Mucosa of descending colon (tissue), 3 donors: ENCODE measurements at regions not wholly inside any gene's neighbourhood (a gene's known extent, or its start where the extent isn't known, plus 50 kb on each side); places are given as distances from the start of the nearest gene placed in this dataset.
"Not testable (repeated sequence)": the region's sequence is repeated elsewhere in the genome, so short reads cannot be mapped to it uniquely, and the experiment has no call there.

Experiments
- ATAC-seq: fragments of 200-7000 bp; cut with Tn5 transposase; one replicate; pipeline ENCODE4 v1.9.1; 2020; ENCODE audit warnings: mild to moderate bottlenecking, moderate library complexity
- DNase-seq, 3 donors: peaks; one replicate each; pipeline ENCODE4 v3.0.0-alpha.2; 2020
- H3K36me3 ChIP-seq: fragments of 200-600 bp; one replicate; pipeline ENCODE4 v1.8.0; 2021; ENCODE audit warnings: low read depth, mild to moderate bottlenecking
- H3K4me1 ChIP-seq: fragments of 200-600 bp; one replicate; pipeline ENCODE4 v1.8.0; 2021; ENCODE audit warnings: low read depth, mild to moderate bottlenecking
- H3K4me3 ChIP-seq: fragments of 200-600 bp; one replicate; pipeline ENCODE4 v1.8.0; 2021; ENCODE audit warnings: mild to moderate bottlenecking
- H3K9me3 ChIP-seq: fragments of 200-600 bp; one replicate; pipeline ENCODE4 v1.8.0; 2021; ENCODE audit warnings: mild to moderate bottlenecking
- intact Hi-C, 2 donors: fragments of 100-400 bp; cut with DNase I in 1 of 2; cut with micrococcal nuclease in 1 of 2; formaldehyde crosslinking; loops; one replicate each; pipeline versions ENCODE4 v1.11.0 to v1.11.1; 2022; cut with DNase I, micrococcal nuclease
- TF ChIP-seq, protein P1 (sequence below): fragments of 200-600 bp; IDR thresholded peaks from one replicate; pipeline ENCODE4 v1.8.0; 2022; ENCODE audit warnings: antibody characterized with exemption, mild to moderate bottlenecking
- donor health status: DM: no; HTN: no; CAD: no; lungs with moderate emphysema.
- donor health status: DM: no; HTN: no; CAD: no.
- donor health status: DM: no; HTN: yes; CAD: no.

DNA sequence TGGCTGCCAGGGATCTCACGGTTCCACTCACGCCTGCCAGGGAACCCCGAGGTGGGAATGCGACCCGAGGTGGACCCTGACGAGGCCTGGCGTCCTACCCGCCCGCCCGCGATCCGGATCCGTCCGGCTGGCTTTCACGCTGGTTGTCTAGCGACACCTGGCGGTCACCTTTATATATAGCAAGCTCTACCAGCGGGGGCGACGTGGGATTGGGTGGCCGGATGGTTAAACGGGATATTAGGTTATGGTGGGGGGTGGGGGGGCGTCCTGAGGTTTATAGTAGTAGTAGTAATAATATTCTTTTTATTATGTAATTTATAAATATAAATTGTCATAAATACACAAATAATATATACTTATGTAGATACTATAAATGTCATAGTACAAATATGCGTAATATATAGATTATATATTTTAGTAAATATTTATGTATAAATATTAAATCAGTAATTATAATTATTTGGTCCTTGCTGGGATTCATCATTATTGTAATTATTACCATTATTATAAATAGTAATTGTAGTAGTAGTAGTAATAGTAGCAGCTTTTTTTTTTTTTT lies 136.9 kb downstream of the KCNJ12 start:
- peak; percentile 78 for ATAC-seq
- TF ChIP-seq, protein P1, sequence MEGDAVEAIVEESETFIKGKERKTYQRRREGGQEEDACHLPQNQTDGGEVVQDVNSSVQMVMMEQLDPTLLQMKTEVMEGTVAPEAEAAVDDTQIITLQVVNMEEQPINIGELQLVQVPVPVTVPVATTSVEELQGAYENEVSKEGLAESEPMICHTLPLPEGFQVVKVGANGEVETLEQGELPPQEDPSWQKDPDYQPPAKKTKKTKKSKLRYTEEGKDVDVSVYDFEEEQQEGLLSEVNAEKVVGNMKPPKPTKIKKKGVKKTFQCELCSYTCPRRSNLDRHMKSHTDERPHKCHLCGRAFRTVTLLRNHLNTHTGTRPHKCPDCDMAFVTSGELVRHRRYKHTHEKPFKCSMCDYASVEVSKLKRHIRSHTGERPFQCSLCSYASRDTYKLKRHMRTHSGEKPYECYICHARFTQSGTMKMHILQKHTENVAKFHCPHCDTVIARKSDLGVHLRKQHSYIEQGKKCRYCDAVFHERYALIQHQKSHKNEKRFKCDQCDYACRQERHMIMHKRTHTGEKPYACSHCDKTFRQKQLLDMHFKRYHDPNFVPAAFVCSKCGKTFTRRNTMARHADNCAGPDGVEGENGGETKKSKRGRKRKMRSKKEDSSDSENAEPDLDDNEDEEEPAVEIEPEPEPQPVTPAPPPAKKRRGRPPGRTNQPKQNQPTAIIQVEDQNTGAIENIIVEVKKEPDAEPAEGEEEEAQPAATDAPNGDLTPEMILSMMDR, result peak; percentile 40
- Histone ChIP-seq H3K4me3 (no peak overlapping the region), H3K9me3 (no peaks in the 10 kb centered on the region), H3K36me3 (no peaks in the 10 kb centered on the region), H3K4me1 (peaks cover 3% of the 10 kb centered on the region)
- intact Hi-C loops, result loop anchor here (10.0 kb wide), 3 partner anchors 58 to 388 kb away; partner anchors contain the start of gene DHRS7B (in 1 of the 2)
- DNase-seq, result peak; percentile 71 to 81 (median 76)

DNA sequence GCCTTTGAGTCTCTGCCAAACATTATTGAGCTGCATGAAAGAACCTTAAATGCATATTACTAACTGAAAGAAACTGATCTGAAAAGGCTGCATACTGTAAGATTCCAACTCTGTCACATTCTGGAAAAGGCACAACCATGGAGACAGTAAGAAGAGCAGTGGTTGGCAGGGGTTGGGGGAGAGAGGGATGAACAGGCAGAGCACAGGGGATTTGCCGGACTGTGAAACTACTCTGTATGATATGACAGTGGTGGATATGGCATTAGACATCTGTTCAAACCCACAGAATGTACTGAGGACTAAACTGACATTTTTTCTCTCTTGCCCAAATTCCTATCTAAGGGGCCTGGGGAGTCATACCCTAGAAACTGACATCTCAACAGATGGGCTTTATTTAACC lies 138.4 kb downstream of the KCNJ12 start:
- not testable (repeated sequence) for ATAC-seq, H3K4me3 ChIP-seq, H3K36me3 ChIP-seq, DNase-seq, H3K4me1 ChIP-seq, H3K9me3 ChIP-seq
- intact Hi-C loops, result loop anchor here (10.0 kb wide), 3 partner anchors 60 to 390 kb away; partner anchors contain the start of gene DHRS7B (in 1 of the 2)

DNA sequence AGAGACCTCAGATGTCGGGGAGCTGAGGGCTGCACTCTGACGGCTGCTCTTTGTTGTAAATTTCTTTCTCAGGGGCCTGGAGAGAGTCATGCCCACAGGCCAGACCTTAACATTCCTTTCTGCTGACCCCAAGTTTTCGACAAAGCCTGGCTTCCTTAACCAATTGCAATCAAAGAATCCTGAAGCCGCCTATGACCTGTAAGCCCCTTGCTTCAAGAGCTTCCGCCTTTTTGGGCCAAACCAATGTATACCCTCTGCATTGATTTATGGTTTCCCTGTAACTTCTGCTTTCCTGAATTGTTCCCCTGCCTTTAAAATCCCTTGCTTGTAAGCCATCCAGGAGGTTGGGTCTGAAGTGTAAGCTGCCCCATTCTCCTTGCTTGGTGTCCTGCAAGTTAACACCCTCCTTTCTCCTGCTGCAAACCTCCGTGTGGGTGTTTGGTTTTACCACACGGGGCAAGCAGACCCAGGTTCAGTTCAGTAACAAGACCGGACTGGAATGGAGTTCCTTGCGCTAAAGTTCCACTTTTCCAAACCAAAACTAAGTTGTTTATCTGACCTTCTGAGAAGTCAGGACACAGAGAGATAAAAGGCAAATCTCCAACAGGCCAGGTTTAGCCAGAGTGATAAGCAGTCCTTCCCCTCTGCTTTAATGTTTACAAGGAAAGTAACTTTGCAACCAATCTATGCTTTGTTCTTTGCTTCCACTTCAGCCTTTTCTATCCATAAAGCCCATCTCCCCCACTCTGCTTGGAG lies 141.6 kb downstream of the KCNJ12 start:
- Histone ChIP-seq H3K9me3 (no peaks in the 10 kb centered on the region), H3K4me3 (no peak overlapping the region), H3K36me3 (no peaks in the 10 kb centered on the region), H3K4me1 (peaks cover 2% of the 10 kb centered on the region)
- ATAC-seq (no peak), DNase-seq (no peak)
- intact Hi-C loops, result loop anchor here (10.0 kb wide), 3 partner anchors 63 to 393 kb away; partner anchors contain the start of gene DHRS7B (in 1 of the 2)
- TF ChIP-seq, protein P1, result no peak

DNA sequence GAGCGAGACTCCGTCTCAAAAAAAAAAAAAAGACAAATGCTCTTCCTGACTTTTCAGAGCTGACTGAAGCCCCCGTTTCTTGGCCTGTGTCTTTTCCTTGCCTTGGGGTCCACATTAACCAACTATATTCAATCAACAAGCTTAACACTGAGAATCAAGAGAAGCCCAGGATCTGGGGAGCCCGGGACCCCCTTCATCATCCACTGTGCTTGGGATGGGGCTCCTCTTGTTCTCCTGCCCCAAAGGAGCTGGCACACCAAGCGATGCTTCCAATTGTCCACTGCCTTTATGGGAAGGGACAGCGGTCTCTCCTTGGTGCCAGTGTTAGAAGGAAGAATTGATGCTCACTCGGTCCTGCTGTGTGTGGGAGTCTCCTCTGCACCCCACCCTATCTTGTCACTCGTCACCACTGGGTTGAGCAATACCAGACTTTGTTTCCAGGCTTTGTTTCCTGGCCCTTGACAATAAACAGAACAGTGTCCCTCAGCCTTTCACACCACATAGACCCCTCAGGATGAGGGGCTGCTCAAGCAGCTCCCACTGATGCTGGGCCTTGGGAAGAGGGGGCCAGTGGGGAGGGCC lies 146.7 kb downstream of the KCNJ12 start:
- Histone ChIP-seq H3K9me3 (no peaks in the 10 kb centered on the region), H3K36me3 (no peaks in the 10 kb centered on the region), H3K4me3 (no peak overlapping the region), H3K4me1 (no peaks in the 10 kb centered on the region)
- TF ChIP-seq, protein P1, result no peak
- DNase-seq (no peak), ATAC-seq (no peak)
- intact Hi-C loops, result no loop called here

DNA sequence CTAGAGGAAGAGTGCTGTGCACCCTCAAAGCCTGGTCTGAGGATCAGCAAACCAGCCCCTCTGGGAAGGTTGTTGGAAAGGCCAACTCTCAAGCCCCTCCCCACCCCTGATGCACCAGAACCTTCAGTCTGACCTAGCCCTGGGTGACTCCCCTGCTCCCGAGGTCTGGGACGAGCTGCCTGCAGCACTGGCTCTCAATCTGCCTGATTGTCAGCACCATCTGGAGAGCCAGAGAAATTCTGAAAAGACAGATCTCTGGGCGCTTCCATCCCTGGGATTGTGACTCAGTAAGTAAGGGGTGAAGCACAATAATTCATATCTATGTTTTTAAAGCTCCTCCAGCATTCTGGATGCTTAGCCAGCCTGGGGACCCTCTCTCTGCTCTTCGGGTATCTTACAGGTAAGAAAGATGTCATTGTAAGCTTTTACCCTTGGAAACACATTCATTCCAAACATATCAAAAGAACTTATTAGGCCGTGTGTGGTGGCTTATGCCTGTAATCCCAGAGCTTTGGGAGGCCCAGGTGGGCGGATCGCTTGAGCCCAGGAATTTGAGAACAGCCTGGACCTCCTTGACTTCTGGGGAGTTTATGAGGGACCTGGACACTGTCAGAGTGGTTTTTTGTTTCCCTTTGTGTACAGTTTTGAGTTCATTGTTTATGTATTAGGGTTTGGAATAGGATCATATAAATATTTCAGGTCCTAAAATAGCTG lies 147.5 kb downstream of the KCNJ12 start:
- no peaks in the 10 kb centered on the region for H3K4me1 ChIP-seq
- ATAC-seq, result no peak
- intact Hi-C loops, result no loop called here
- TF ChIP-seq, protein P1, result no peak
- H3K4me3 ChIP-seq, result no peak overlapping the region
- no peaks in the 10 kb centered on the region for H3K9me3 ChIP-seq
- no peaks in the 10 kb centered on the region for H3K36me3 ChIP-seq
- DNase-seq, result no peak
